ENCODE measurements at regions not wholly inside any gene's neighbourhood (a gene's known extent, or its start where the extent isn't known, plus 50 kb on each side); places are given as distances from the start of the nearest gene placed in this dataset.
A peak's percentile ranks its signal among the peaks of the same experiment; 100 is the strongest.

- Histone ChIP-seq H3K4me1 (ENCODE audit: low read depth) (no peaks in the 10 kb centered on the region), H3K36me3 (no peaks in the 10 kb centered on the region), H3K27me3 (no peaks in the 10 kb centered on the region), H3K4me3 (no peak overlapping the region), H3K9me3 (ENCODE audit: low read depth) (no peaks in the 10 kb centered on the region), H3K27ac (no peak overlapping the region)
- no peak for TF ChIP-seq CTCF (IDR thresholded peaks at IDR 0.05; ENCODE audit: low read depth, low read length)
- DNase-seq (ENCODE audit: low read depth in 1 of 2, low spot score in 1 of 2), result no peak
Observed at GRCh38 chr13:65642301-65642700, 1587.8 kb downstream of the PCDH9 start.

- peak; percentile 55 to 79 for DNase-seq (ENCODE audit: low read depth in 1 of 2, low spot score in 1 of 2)
- H3K4me1 ChIP-seq (ENCODE audit: low read depth), result no peaks in the 10 kb centered on the region
- no peaks in the 10 kb centered on the region for H3K36me3 ChIP-seq
- no peak overlapping the region for H3K4me3 ChIP-seq
- no peaks in the 10 kb centered on the region for H3K27me3 ChIP-seq
- peak; percentile 83 for TF ChIP-seq CTCF (IDR thresholded peaks at IDR 0.05; ENCODE audit: low read depth, low read length)
- no peak overlapping the region for H3K27ac ChIP-seq
- no peaks in the 10 kb centered on the region for H3K9me3 ChIP-seq (ENCODE audit: low read depth)
Observed at GRCh38 chr13:65638572-65639168, 1591.5 kb downstream of the PCDH9 start.

- no peak for TF ChIP-seq CTCF (IDR thresholded peaks at IDR 0.05; ENCODE audit: low read depth, low read length)
- Histone ChIP-seq H3K27ac (no peak overlapping the region), H3K4me3 (no peak overlapping the region), H3K27me3 (no peaks in the 10 kb centered on the region), H3K9me3 (ENCODE audit: low read depth) (no peaks in the 10 kb centered on the region), H3K36me3 (no peaks in the 10 kb centered on the region), H3K4me1 (ENCODE audit: low read depth) (no peaks in the 10 kb centered on the region)
- DNase-seq (ENCODE audit: low read depth in 1 of 2, low spot score in 1 of 2), result no peak
Observed at GRCh38 chr13:65633806-65634205, 1596.3 kb downstream of the PCDH9 start.

GRCh38 chr13:65631078-65631477 lies 1599.1 kb downstream of the PCDH9 start:
- DNase-seq (ENCODE audit: low read depth in 1 of 2, low spot score in 1 of 2), result no peak
- no peak overlapping the region for H3K4me3 ChIP-seq
- no peaks in the 10 kb centered on the region for H3K36me3 ChIP-seq
- TF ChIP-seq CTCF (IDR thresholded peaks at IDR 0.05; ENCODE audit: low read depth, low read length), result no peak
- H3K27me3 ChIP-seq, result no peaks in the 10 kb centered on the region
- H3K27ac ChIP-seq, result no peak overlapping the region
- no peaks in the 10 kb centered on the region for H3K4me1 ChIP-seq (ENCODE audit: low read depth)
- no peaks in the 10 kb centered on the region for H3K9me3 ChIP-seq (ENCODE audit: low read depth)

- no peaks in the 10 kb centered on the region for H3K27me3 ChIP-seq
- no peaks in the 10 kb centered on the region for H3K36me3 ChIP-seq
- H3K27ac ChIP-seq, result no peak overlapping the region
- no peaks in the 10 kb centered on the region for H3K9me3 ChIP-seq (ENCODE audit: low read depth)
- no peak overlapping the region for H3K4me3 ChIP-seq
- H3K4me1 ChIP-seq (ENCODE audit: low read depth), result no peaks in the 10 kb centered on the region
- DNase-seq (ENCODE audit: low read depth in 1 of 2, low spot score in 1 of 2), result no peak
- TF ChIP-seq CTCF (IDR thresholded peaks at IDR 0.05; ENCODE audit: low read depth, low read length), result no peak
Observed at GRCh38 chr13:65629926-65630325, 1600.2 kb downstream of the PCDH9 start.

- no peak for DNase-seq (ENCODE audit: low read depth in 1 of 2, low spot score in 1 of 2)
- H3K9me3 ChIP-seq (ENCODE audit: low read depth), result no peaks in the 10 kb centered on the region
- H3K36me3 ChIP-seq, result no peaks in the 10 kb centered on the region
- no peaks in the 10 kb centered on the region for H3K27me3 ChIP-seq
- H3K4me1 ChIP-seq (ENCODE audit: low read depth), result no peaks in the 10 kb centered on the region
- no peak overlapping the region for H3K27ac ChIP-seq
- no peak overlapping the region for H3K4me3 ChIP-seq
- no peak for TF ChIP-seq CTCF (IDR thresholded peaks at IDR 0.05; ENCODE audit: low read depth, low read length)
Observed at GRCh38 chr13:65623148-65623547, 1607.0 kb downstream of the PCDH9 start.
